ENCODE measurements at regions not wholly inside any gene's neighbourhood (a gene's known extent, or its start where the extent isn't known, plus 50 kb on each side); places are given as distances from the start of the nearest gene placed in this dataset.

GRCh38 chr7:91414734-91415133 is 150.5 kb downstream of the FZD1 start:
- TF ChIP-seq NFATC4 (CRISPR knock-in tag; IDR thresholded peaks at IDR 0.05) (no peak), MXD4 (CRISPR knock-in tag; IDR thresholded peaks at IDR 0.05; ENCODE audit: borderline replicate concordance) (no peak), SMAD4 (CRISPR knock-in tag; IDR thresholded peaks at IDR 0.05) (no peak), FOXK1 (CRISPR knock-in tag; IDR thresholded peaks at IDR 0.05) (no peak), E2F4 (CRISPR knock-in tag; IDR thresholded peaks at IDR 0.05; ENCODE audit: borderline replicate concordance, low read depth) (no peak), CREM (CRISPR knock-in tag; IDR thresholded peaks at IDR 0.05) (no peak), OVOL2 (CRISPR knock-in tag; IDR thresholded peaks at IDR 0.05; ENCODE audit: borderline replicate concordance) (no peak), SP1 (CRISPR knock-in tag; conservative IDR thresholded peaks at IDR 0.05) (no peak), MYBL2 (CRISPR knock-in tag; IDR thresholded peaks at IDR 0.05) (no peak), TEAD4 (CRISPR knock-in tag; IDR thresholded peaks at IDR 0.05) (no peak), SMAD3 (CRISPR knock-in tag; IDR thresholded peaks at IDR 0.05; ENCODE audit: borderline replicate concordance) (no peak), ESRRA (CRISPR knock-in tag; IDR thresholded peaks at IDR 0.05; ENCODE audit: borderline replicate concordance) (no peak)
- TF ChIP-seq, protein P1, sequence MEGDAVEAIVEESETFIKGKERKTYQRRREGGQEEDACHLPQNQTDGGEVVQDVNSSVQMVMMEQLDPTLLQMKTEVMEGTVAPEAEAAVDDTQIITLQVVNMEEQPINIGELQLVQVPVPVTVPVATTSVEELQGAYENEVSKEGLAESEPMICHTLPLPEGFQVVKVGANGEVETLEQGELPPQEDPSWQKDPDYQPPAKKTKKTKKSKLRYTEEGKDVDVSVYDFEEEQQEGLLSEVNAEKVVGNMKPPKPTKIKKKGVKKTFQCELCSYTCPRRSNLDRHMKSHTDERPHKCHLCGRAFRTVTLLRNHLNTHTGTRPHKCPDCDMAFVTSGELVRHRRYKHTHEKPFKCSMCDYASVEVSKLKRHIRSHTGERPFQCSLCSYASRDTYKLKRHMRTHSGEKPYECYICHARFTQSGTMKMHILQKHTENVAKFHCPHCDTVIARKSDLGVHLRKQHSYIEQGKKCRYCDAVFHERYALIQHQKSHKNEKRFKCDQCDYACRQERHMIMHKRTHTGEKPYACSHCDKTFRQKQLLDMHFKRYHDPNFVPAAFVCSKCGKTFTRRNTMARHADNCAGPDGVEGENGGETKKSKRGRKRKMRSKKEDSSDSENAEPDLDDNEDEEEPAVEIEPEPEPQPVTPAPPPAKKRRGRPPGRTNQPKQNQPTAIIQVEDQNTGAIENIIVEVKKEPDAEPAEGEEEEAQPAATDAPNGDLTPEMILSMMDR (IDR thresholded peaks at IDR 0.05) = no peak
- TF ChIP-seq, protein P2, sequence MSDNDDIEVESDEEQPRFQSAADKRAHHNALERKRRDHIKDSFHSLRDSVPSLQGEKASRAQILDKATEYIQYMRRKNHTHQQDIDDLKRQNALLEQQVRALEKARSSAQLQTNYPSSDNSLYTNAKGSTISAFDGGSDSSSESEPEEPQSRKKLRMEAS (CRISPR knock-in tag; IDR thresholded peaks at IDR 0.05) = no peak
